HepG2 (cell line): ENCODE measurements at regions not wholly inside any gene's neighbourhood (a gene's known extent, or its start where the extent isn't known, plus 50 kb on each side); places are given as distances from the start of the nearest gene placed in this dataset.

Source experiments
- ATAC-seq: fragments of 200-7000 bp; cut with Tn5 transposase; 3 replicates; pipeline ENCODE4 v1.9.1; 2020; ENCODE audit warnings: mild to moderate bottlenecking, moderate library complexity
- BruUV-seq: library from RNA; stranded (reverse); fragments of 400-500 nt; replicated peaks from 2 replicates; lab custom pipeline; 2021; lab: Mats Ljungman, UMichigan
- CTCF ChIA-PET: fragments of 300-600 bp; formaldehyde crosslinking; extraction: SDS; loops from one replicate; lab custom pipeline; 2021; ENCODE audit warnings: low total read pairs, inconsistent platforms, low intra/inter-chr PET ratio; lab: Yijun Ruan, JAX
- POLR2A ChIA-PET: fragments of 350-600 bp; sonication (Branson Sonifier 250); formaldehyde crosslinking; loops from one replicate; lab custom pipeline; 2020; ENCODE audit warnings: antibody characterized with exemption, inconsistent platforms; lab: Yijun Ruan, JAX
- DNase-seq: peaks from one replicate; pipeline ENCODE4 v3.0.0-alpha.2; 2015; ENCODE audit warnings: low spot score
- FAIRE-seq: peaks from 3 replicates; lab custom pipeline; 2011; peaks lifted over from hg19 to GRCh38; lab: Jason Lieb, UNC
- H2AFZ ChIP-seq: one replicate; pipeline ENCODE4 v1.6.1; 2011; ENCODE audit warnings: low read length, inconsistent platforms
- H3K27ac ChIP-seq: fragments of 300-600 bp; 3 replicates; pipeline ENCODE4 v1.8.0; 2011; ENCODE audit warnings: mixed run types, mild to moderate bottlenecking, mixed read lengths, low read length, inconsistent platforms; ENCODE audit not compliant: insufficient read depth; ENCODE audit errors: extremely low read length
- H3K27me3 ChIP-seq, 2 experiments: fragments of 200-600 bp in 1 of 2; 2 replicates in 1 of 2; 3 replicates in 1 of 2; pipeline versions ENCODE4 v1.6.0 to v1.8.0; 2011; ENCODE audit warnings: low read length in 2 of 2, mild to moderate bottlenecking in 2 of 2, moderate library complexity in 2 of 2, inconsistent platforms in 1 of 2; ENCODE audit not compliant: insufficient read depth in 2 of 2, control insufficient read depth in 1 of 2
- H3K36me3 ChIP-seq, 2 experiments: fragments of 200-600 bp in 1 of 2; replicated peaks in 1 of 2; 2 replicates in 1 of 2; 3 replicates in 1 of 2; pipeline versions ENCODE4 v1.5.1 to v1.8.0; 2011; ENCODE audit warnings: low read length in 2 of 2, inconsistent platforms in 1 of 2; ENCODE audit not compliant: insufficient read depth in 2 of 2, control insufficient read depth in 1 of 2
- H3K4me1 ChIP-seq: 2 replicates; pipeline ENCODE4 v1.5.1; 2012; ENCODE audit warnings: low read length, inconsistent platforms; ENCODE audit not compliant: insufficient read depth
- H3K4me2 ChIP-seq: 2 replicates; pipeline ENCODE4 v1.6.0; 2011; ENCODE audit warnings: low read depth, low read length, inconsistent platforms
- H3K4me3 ChIP-seq, 3 experiments: fragments of 200-600 bp in 1 of 3; sonication (generic), shearing (Covaris generic) in 1 of 3; replicated peaks in 1 of 3; 2 replicates each; pipeline ENCODE4 v1.5.1; 2011 to 2016; ENCODE audit warnings: low read length in 3 of 3, inconsistent platforms in 2 of 3, low read depth in 2 of 3, mild to moderate bottlenecking in 2 of 3, control low read depth in 1 of 3, mixed read lengths in 1 of 3; ENCODE audit not compliant: insufficient read depth in 1 of 3
- H3K79me2 ChIP-seq: one replicate; pipeline ENCODE4 v1.6.1; 2011; ENCODE audit warnings: low read length, inconsistent platforms; ENCODE audit not compliant: insufficient read depth
- H3K9ac ChIP-seq: 2 replicates; pipeline ENCODE4 v1.6.0; 2011; ENCODE audit warnings: mild to moderate bottlenecking, low read depth, low read length, inconsistent platforms; ENCODE audit not compliant: insufficient read depth
- H3K9me3 ChIP-seq: 2 replicates; pipeline ENCODE4 v1.5.1; 2012; ENCODE audit warnings: mild to moderate bottlenecking, low read length
- H4K20me1 ChIP-seq: 2 replicates; pipeline ENCODE4 v1.6.0; 2011; ENCODE audit warnings: inconsistent platforms, mild to moderate bottlenecking, low read length, moderate library complexity; ENCODE audit not compliant: insufficient read depth
- AFF4 ChIP-seq: sonication (generic); formaldehyde crosslinking; IDR thresholded peaks from 2 replicates; pipeline ENCODE4 v1.4.0; 2020; ENCODE audit warnings: missing genetic modification reagents
- ATM ChIP-seq: fragments of 450-650 bp; IDR thresholded peaks from 2 replicates; pipeline ENCODE4 v1.7.1; 2017; ENCODE audit warnings: mild to moderate bottlenecking, borderline replicate concordance
- FOXA3 ChIP-seq: IDR thresholded peaks from 2 replicates; pipeline ENCODE4 v1.6.1; 2016; ENCODE audit warnings: missing genetic modification reagents, missing compliant biosample characterization
- FOXC1 ChIP-seq: sonication (generic); formaldehyde crosslinking; IDR thresholded peaks from 2 replicates; pipeline ENCODE4 v1.8.0; 2022; ENCODE audit warnings: mild to moderate bottlenecking, missing genetic modification reagents, borderline replicate concordance
- GMEB1 ChIP-seq: sonication (generic); formaldehyde crosslinking; IDR thresholded peaks from 2 replicates; pipeline ENCODE4 v1.5.1; 2020; ENCODE audit warnings: missing genetic modification reagents, mild to moderate bottlenecking, borderline replicate concordance
- NFIB ChIP-seq: sonication (generic); formaldehyde crosslinking; IDR thresholded peaks from 2 replicates; pipeline ENCODE4 v1.9.0; 2021; ENCODE audit warnings: missing genetic modification reagents, mild to moderate bottlenecking, borderline replicate concordance
- NKX3-1 ChIP-seq: sonication (generic); formaldehyde crosslinking; IDR thresholded peaks from 2 replicates; pipeline ENCODE4 v1.5.0; 2020; ENCODE audit warnings: missing genetic modification reagents
- RFXAP ChIP-seq: sonication (generic); formaldehyde crosslinking; IDR thresholded peaks from 2 replicates; pipeline ENCODE4 v1.4.0; 2020; ENCODE audit warnings: missing genetic modification reagents, borderline replicate concordance
- SRY ChIP-seq: sonication (generic); formaldehyde crosslinking; IDR thresholded peaks from 2 replicates; pipeline ENCODE4 v1.8.0; 2022; ENCODE audit warnings: mild to moderate bottlenecking, missing genetic modification reagents
- ZNF207 ChIP-seq: fragments of 450-650 bp; IDR thresholded peaks from 2 replicates; pipeline ENCODE4 v1.6.1; 2016; ENCODE audit warnings: antibody characterized with exemption, borderline replicate concordance
- ZNF383 ChIP-seq: sonication (generic); formaldehyde crosslinking; IDR thresholded peaks from 2 replicates; pipeline ENCODE4 v1.4.0; 2020; ENCODE audit warnings: missing genetic modification reagents, mild to moderate bottlenecking, borderline replicate concordance
- ZNF451 ChIP-seq: sonication (generic); formaldehyde crosslinking; IDR thresholded peaks from 2 replicates; pipeline ENCODE4 v1.5.0; 2020; ENCODE audit warnings: mild to moderate bottlenecking, missing genetic modification reagents
- ZNF580 ChIP-seq: IDR thresholded peaks from 2 replicates; pipeline ENCODE4 v1.6.1; 2016; ENCODE audit warnings: low read depth, borderline replicate concordance
- WGBS: methylation state at CpG from one replicate; pipeline ENCODE4 v1.1.6; 2017; ENCODE audit warnings: low lambda C conversion rate; 5-methylcytosine and 5-hydroxymethylcytosine counted together
- in situ Hi-C: cut with HindIII; loops from 2 replicates; pipeline ENCODE4 v1.10.0; 2017; ENCODE audit warnings: low pct_unique_long_range_greater_than_20kb; ENCODE audit not compliant: extremely low pct_ligation_motif_present
- intact Hi-C: fragments of 100-400 bp; cut with micrococcal nuclease; formaldehyde crosslinking; loops from one replicate; pipeline ENCODE4 v1.10.0; 2022; ENCODE audit not compliant: unreplicated experiment

- intact Hi-C loops (no loop called here), in situ Hi-C loops (no loop called here)
- DNase-seq: no peak
- H2AFZ ChIP-seq: no peak overlapping the region
- POLR2A ChIA-PET: no interaction called here
- H4K20me1 ChIP-seq: no peaks in the 10 kb centered on the region
- H3K27me3 ChIP-seq: no peaks in the 10 kb centered on the region
- H3K4me2 ChIP-seq: no peak overlapping the region
- CTCF ChIA-PET: no interaction called here
- H3K4me1 ChIP-seq: no peaks in the 10 kb centered on the region
- WGBS: 5% methylated on average over 3 of the region's 3 CpGs
- H3K9ac ChIP-seq: no peak overlapping the region
- no peaks in the 10 kb centered on the region for H3K36me3 ChIP-seq
- no peak overlapping the region for H3K4me3 ChIP-seq
- no peak for TF ChIP-seq ZNF207
- TF ChIP-seq GMEB1 (CRISPR knock-in tag): no peak
- TF ChIP-seq FOXA3 (CRISPR knock-in tag): no peak
- TF ChIP-seq NFIB: no peak
- no peak for TF ChIP-seq ATM
- TF ChIP-seq AFF4 (CRISPR knock-in tag): no peak
- no peak for TF ChIP-seq ZNF383
- TF ChIP-seq SRY (CRISPR knock-in tag): no peak
- TF ChIP-seq NKX3-1 (CRISPR knock-in tag): no peak
- TF ChIP-seq FOXC1 (CRISPR knock-in tag): no peak
- TF ChIP-seq ZNF451 (CRISPR knock-in tag): no peak
- no peak for TF ChIP-seq ZNF580 (CRISPR knock-in tag)
- TF ChIP-seq RFXAP (CRISPR knock-in tag): no peak
- H3K27ac ChIP-seq: no peak overlapping the region
- no peak for FAIRE-seq
- H3K9me3 ChIP-seq: no peaks in the 10 kb centered on the region
- ATAC-seq: no peak
- BruUV-seq: no TSS peak
- H3K79me2 ChIP-seq: no peaks in the 10 kb centered on the region
Measured at GRCh38 chr4:157702831-157703230, 470.0 kb downstream of the GASK1B start.
